Calu3 (cell line): ENCODE measurements at regions not wholly inside any gene's neighbourhood (a gene's known extent, or its start where the extent isn't known, plus 50 kb on each side); places are given as distances from the start of the nearest gene placed in this dataset.
"Not testable (repeated sequence)": the region's sequence is repeated elsewhere in the genome, so short reads cannot be mapped to it uniquely, and the experiment has no call there.

ENCODE experiments used
- BruUV-seq: library from RNA; stranded (reverse); fragments of 400-500 nt; replicated peaks from 2 replicates; lab custom pipeline; 2021; lab: Mats Ljungman, UMichigan
- CTCF ChIA-PET: fragments of 300-600 bp; sonication (Branson Sonifier 250); formaldehyde crosslinking; loops from one replicate; lab custom pipeline; 2022; ENCODE audit warnings: antibody characterized with exemption; lab: Charles Lee
- DNase-seq: peaks from one replicate; pipeline ENCODE4 v3.0.0; 2022
- H3K27ac Mint-ChIP-seq: one replicate; pipeline ENCODE4 v1.8.0; 2022; ENCODE audit warnings: mixed read lengths; ENCODE audit not compliant: unreplicated experiment
- H3K27me3 Mint-ChIP-seq: one replicate; pipeline ENCODE4 v1.8.0; 2022; ENCODE audit warnings: mixed read lengths; ENCODE audit not compliant: unreplicated experiment
- H3K36me3 Mint-ChIP-seq: one replicate; pipeline ENCODE4 v1.8.0; 2022; ENCODE audit warnings: mild to moderate bottlenecking, moderate library complexity, mixed read lengths; ENCODE audit not compliant: insufficient read depth, unreplicated experiment
- H3K4me1 Mint-ChIP-seq: one replicate; pipeline ENCODE4 v1.8.0; 2022; ENCODE audit warnings: mild to moderate bottlenecking, low read depth, mixed read lengths; ENCODE audit not compliant: unreplicated experiment
- H3K4me3 Mint-ChIP-seq: one replicate; pipeline ENCODE4 v1.8.0; 2022; ENCODE audit warnings: mild to moderate bottlenecking, low read depth, moderate library complexity, mixed read lengths; ENCODE audit not compliant: unreplicated experiment
- H3K9me3 Mint-ChIP-seq: one replicate; pipeline ENCODE4 v1.8.0; 2022; ENCODE audit warnings: low read depth, mixed read lengths; ENCODE audit not compliant: unreplicated experiment
- intact Hi-C: fragments of 100-400 bp; cut with micrococcal nuclease; formaldehyde crosslinking; loops from one replicate; pipeline ENCODE4 v1.10.0; 2022; ENCODE audit not compliant: unreplicated experiment
- TF ChIP-seq, protein P1 (sequence below): fragments of 200-600 bp; IDR thresholded peaks from one replicate; pipeline ENCODE4 v1.8.0; 2022; ENCODE audit warnings: antibody characterized with exemption; ENCODE audit not compliant: unreplicated experiment

DNA sequence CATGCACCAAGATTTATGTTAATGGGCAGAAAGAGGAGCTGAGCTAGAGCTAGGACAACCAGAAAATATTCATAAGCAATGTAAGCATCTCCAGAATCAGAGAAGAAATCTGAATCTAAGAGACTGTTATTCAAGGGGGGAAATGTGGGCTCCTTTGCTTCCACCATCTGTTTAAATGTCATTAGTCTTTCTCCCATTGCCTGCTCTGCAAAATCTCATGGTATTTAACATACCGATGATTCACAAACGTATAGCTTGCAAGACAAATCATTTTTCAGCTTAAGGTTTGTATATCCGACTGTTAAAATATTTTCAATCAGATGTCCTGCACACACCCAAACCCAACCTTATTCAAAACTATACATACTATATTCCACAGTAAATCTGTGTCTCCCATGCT, 133.4 kb upstream of the TACR3 start:
- no TSS peak for BruUV-seq
- Mint-ChIP-seq H3K4me1 (no peaks in the 10 kb centered on the region), H3K4me3 (no peak overlapping the region), H3K27me3 (no peaks in the 10 kb centered on the region), H3K27ac (no peak overlapping the region), H3K9me3 (peaks cover 3% of the 10 kb centered on the region), H3K36me3 (no peaks in the 10 kb centered on the region)
- CTCF ChIA-PET: no interaction called here
- TF ChIP-seq, protein P1, sequence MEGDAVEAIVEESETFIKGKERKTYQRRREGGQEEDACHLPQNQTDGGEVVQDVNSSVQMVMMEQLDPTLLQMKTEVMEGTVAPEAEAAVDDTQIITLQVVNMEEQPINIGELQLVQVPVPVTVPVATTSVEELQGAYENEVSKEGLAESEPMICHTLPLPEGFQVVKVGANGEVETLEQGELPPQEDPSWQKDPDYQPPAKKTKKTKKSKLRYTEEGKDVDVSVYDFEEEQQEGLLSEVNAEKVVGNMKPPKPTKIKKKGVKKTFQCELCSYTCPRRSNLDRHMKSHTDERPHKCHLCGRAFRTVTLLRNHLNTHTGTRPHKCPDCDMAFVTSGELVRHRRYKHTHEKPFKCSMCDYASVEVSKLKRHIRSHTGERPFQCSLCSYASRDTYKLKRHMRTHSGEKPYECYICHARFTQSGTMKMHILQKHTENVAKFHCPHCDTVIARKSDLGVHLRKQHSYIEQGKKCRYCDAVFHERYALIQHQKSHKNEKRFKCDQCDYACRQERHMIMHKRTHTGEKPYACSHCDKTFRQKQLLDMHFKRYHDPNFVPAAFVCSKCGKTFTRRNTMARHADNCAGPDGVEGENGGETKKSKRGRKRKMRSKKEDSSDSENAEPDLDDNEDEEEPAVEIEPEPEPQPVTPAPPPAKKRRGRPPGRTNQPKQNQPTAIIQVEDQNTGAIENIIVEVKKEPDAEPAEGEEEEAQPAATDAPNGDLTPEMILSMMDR: no peak
- intact Hi-C loops: no loop called here
- DNase-seq: no peak

DNA sequence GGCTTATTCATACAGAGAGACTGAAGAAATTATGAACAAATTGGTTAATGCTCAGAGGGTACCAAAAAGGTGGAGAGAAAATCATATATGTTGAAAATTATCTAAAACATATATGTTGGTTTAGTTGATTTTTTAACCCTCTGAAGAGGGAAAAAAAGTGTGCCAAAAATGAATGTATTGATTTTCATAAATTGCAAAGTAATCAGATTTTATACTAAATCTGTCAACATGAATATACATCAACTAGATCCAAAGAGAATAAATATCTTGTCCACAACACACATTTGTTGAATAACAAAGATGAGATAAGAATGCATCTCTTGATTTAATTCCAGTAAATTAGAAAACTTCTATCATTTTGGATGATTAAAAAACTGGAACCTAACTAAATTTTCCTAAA, 125.3 kb upstream of the TACR3 start:
- CTCF ChIA-PET: no interaction called here
- Mint-ChIP-seq H3K27ac (no peak overlapping the region), H3K9me3 (peaks cover 6% of the 10 kb centered on the region), H3K4me3 (no peak overlapping the region), H3K36me3 (no peaks in the 10 kb centered on the region), H3K27me3 (no peaks in the 10 kb centered on the region), H3K4me1 (peaks cover 12% of the 10 kb centered on the region)
- intact Hi-C loops: no loop called here
- BruUV-seq: no TSS peak
- no peak for DNase-seq
- TF ChIP-seq, protein P1: no peak

DNA sequence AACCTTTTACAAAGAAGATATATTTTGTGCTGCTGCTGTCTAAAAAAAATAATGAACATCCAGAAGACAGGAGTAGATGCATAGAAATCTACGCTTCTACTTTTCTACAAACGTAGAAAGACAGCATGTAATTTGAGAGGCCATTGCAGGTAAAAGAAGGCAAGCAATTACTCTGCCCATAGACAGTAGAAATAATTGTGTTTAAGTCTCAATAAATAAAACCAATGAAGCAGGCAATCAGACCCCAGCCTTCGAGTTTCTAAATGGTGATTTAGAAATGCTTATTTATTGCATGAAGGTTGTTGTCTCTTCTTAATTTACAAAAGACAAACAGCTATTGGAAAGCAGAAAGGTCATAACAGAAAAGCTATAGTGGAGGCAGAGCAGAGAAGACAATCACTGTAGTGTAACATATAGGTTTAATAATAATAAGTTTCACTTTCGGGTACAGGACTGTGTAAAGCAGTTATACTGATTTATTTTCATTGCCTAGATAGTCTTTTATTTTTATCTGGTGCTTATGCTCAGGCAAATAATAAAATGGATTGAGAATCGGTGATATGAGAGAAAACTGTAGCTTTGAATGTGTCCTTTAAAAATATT, 123.0 kb upstream of the TACR3 start:
- CTCF ChIA-PET: interaction anchor here (0.6 kb wide), 1 partner anchor 29 kb away, joined by 3 read pairs; no protein-coding TSS in a partner anchor
- H3K4me1 Mint-ChIP-seq: peaks cover 12% of the 10 kb centered on the region
- H3K4me3 Mint-ChIP-seq: no peak overlapping the region
- H3K27ac Mint-ChIP-seq: peak overlapping the region; percentile 72
- DNase-seq: no peak
- BruUV-seq: no TSS peak
- intact Hi-C loops: no loop called here
- no peaks in the 10 kb centered on the region for H3K36me3 Mint-ChIP-seq
- H3K27me3 Mint-ChIP-seq: no peaks in the 10 kb centered on the region
- peaks cover 3% of the 10 kb centered on the region for H3K9me3 Mint-ChIP-seq
- TF ChIP-seq, protein P1: no peak

DNA sequence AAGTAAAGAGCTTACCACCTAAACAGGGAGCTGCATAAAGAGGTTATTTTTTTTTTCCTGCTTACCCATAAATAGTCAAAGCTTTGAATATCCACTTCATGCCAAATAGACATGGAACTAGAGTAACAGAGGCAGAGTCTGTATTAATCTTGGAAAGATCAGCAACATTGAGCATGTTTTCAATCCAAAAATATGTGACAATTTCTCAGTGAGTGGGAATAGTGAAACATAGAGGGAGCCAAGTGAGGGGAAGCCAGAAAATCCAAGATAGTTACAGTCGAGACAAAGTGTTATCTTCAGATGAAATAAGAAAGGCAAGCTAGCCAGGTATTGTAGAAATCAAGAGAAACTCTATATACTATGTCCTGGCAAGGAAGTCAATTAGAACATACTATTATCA, 122.3 kb upstream of the TACR3 start:
- H3K4me1 Mint-ChIP-seq: peaks cover 12% of the 10 kb centered on the region
- no peak overlapping the region for H3K27ac Mint-ChIP-seq
- DNase-seq: no peak
- peaks cover 3% of the 10 kb centered on the region for H3K9me3 Mint-ChIP-seq
- no peaks in the 10 kb centered on the region for H3K27me3 Mint-ChIP-seq
- H3K36me3 Mint-ChIP-seq: no peaks in the 10 kb centered on the region
- intact Hi-C loops: no loop called here
- TF ChIP-seq, protein P1: no peak
- BruUV-seq: no TSS peak
- CTCF ChIA-PET: no interaction called here
- no peak overlapping the region for H3K4me3 Mint-ChIP-seq

DNA sequence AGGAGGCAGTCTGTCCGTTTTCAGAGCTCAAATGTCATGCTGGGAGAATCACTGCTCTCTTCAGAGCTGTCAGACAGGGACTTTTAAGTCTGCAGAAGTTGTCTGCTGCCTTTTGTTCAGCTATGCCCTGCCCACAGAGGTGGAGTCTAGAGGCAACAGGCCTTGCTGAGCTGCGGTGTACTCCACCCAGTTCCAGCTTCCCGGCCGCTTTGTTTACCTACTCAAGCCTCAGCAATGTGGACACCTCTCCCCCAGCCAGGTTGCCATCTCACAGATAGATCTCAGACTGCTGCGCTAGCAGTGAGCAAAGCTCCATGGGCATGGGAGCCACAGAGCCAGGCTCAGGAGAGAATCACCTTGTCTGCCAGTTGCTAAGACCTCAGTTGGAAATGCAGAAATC, 90.5 kb upstream of the TACR3 start:
- H3K27me3 Mint-ChIP-seq, BruUV-seq, H3K27ac Mint-ChIP-seq, H3K4me3 Mint-ChIP-seq, CTCF ChIA-PET, H3K4me1 Mint-ChIP-seq, H3K36me3 Mint-ChIP-seq, DNase-seq, intact Hi-C loops, H3K9me3 Mint-ChIP-seq: not testable (repeated sequence)
